KMS-11 (cell line): ENCODE measurements at regions not wholly inside any gene's neighbourhood (a gene's known extent, or its start where the extent isn't known, plus 50 kb on each side); places are given as distances from the start of the nearest gene placed in this dataset.

Experiments used
- H2AFZ ChIP-seq: fragments of 200-600 bp; sonication (generic); 2 replicates; pipeline ENCODE4 v1.6.1; 2016; ENCODE audit warnings: antibody characterized with exemption, mixed run types, low read depth
- H3K27ac ChIP-seq: fragments of 200-600 bp; sonication (generic); 2 replicates; pipeline ENCODE4 v1.6.1; 2016; ENCODE audit warnings: mild to moderate bottlenecking, mixed run types
- H3K27me3 ChIP-seq: fragments of 200-600 bp; sonication (generic); 2 replicates; pipeline ENCODE4 v1.6.1; 2017; ENCODE audit warnings: mild to moderate bottlenecking, low read depth, mixed run types, moderate library complexity; ENCODE audit not compliant: insufficient read depth
- H3K36me3 ChIP-seq: fragments of 200-600 bp; sonication (generic); 2 replicates; pipeline ENCODE4 v1.6.1; 2017; ENCODE audit warnings: mild to moderate bottlenecking, mixed run types; ENCODE audit not compliant: insufficient read depth
- H3K4me1 ChIP-seq: fragments of 200-600 bp; sonication (generic); 2 replicates; pipeline ENCODE4 v1.6.1; 2016; ENCODE audit warnings: mild to moderate bottlenecking, low read depth, mixed run types; ENCODE audit not compliant: poor library complexity, severe bottlenecking
- H3K4me2 ChIP-seq: fragments of 200-600 bp; sonication (generic); 2 replicates; pipeline ENCODE4 v1.7.0; 2016; ENCODE audit warnings: mild to moderate bottlenecking, mixed run types
- H3K4me3 ChIP-seq: fragments of 200-600 bp; sonication (generic); IDR thresholded peaks from 2 replicates; pipeline ENCODE4 v1.6.1; 2017; ENCODE audit warnings: low read depth, low read length, mixed read lengths; ENCODE audit not compliant: insufficient read depth
- H3K79me2 ChIP-seq: fragments of 200-600 bp; sonication (generic); 2 replicates; pipeline ENCODE4 v1.6.1; 2016; ENCODE audit warnings: low read depth, mixed run types; ENCODE audit not compliant: insufficient read depth
- H3K9ac ChIP-seq: fragments of 200-600 bp; sonication (generic); 2 replicates; pipeline ENCODE4 v1.6.1; 2016; ENCODE audit warnings: mild to moderate bottlenecking, mixed run types
- H4K20me1 ChIP-seq: fragments of 200-600 bp; sonication (generic); 2 replicates; pipeline ENCODE4 v1.6.1; 2016; ENCODE audit warnings: mild to moderate bottlenecking, mixed run types; ENCODE audit not compliant: insufficient read depth
- CTCF ChIP-seq: fragments of 200-600 bp; sonication (generic); conservative IDR thresholded peaks from 2 replicates; pipeline ENCODE4 v1.6.1; 2017; ENCODE audit warnings: low read depth, mild to moderate bottlenecking, antibody characterized with exemption, low read length, moderate library complexity, mixed read lengths

DNA sequence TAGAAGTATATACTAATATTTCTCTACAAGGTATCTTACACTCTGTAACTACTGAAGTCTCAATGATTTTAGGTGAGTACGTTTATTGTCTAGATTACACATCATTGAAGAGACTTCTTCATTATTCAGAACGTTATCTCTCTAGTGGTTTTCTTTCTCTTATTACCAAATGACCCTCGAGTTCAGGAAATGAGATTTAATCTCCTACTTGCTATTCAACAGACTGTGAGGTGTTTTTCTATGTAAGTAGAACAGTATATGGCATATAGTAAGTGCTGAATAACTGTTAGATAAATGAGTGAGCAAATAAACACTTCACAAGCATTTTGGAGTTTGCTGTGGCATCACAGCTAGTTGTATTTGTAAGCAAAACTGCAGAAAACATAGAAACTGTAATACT lies 947.2 kb upstream of the SLC39A10 start:
- no peaks in the 10 kb centered on the region for H4K20me1 ChIP-seq
- H3K27ac ChIP-seq, result no peak overlapping the region
- no peak overlapping the region for H3K9ac ChIP-seq
- no peaks in the 10 kb centered on the region for H3K27me3 ChIP-seq
- no peaks in the 10 kb centered on the region for H3K79me2 ChIP-seq
- H2AFZ ChIP-seq, result no peak overlapping the region
- no peak overlapping the region for H3K4me3 ChIP-seq
- H3K36me3 ChIP-seq, result no peaks in the 10 kb centered on the region
- no peak for TF ChIP-seq CTCF
- no peak overlapping the region for H3K4me2 ChIP-seq
- no peaks in the 10 kb centered on the region for H3K4me1 ChIP-seq

- Histone ChIP-seq H3K9ac (no peak overlapping the region), H3K36me3 (no peaks in the 10 kb centered on the region), H3K27me3 (no peaks in the 10 kb centered on the region), H3K4me3 (no peak overlapping the region), H4K20me1 (no peaks in the 10 kb centered on the region), H3K27ac (no peak overlapping the region), H3K4me2 (no peak overlapping the region), H2AFZ (no peak overlapping the region), H3K79me2 (no peaks in the 10 kb centered on the region), H3K4me1 (no peaks in the 10 kb centered on the region)
- TF ChIP-seq CTCF, result no peak
These were observed 950.8 kb upstream of the SLC39A10 start for GRCh38 chr2:194706179-194706578.

DNA sequence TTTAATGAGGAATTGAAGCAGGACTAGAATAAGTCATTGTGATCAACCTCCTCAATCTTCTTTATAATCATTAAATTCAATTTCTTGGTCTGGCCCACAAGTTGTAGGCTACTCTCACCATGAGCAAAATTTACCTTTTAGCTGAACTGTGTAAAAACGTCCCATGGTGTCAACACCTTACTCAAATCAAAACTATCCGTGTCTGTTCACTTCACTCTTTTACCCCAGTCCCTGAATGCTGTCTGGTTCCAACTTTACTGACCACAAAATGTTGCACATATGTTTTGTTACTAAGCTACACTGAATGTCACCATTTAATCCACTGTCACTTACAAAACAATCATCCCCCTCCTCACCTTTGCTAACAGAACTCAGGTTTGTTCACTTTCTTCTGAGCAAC lies 951.6 kb upstream of the SLC39A10 start:
- no peaks in the 10 kb centered on the region for H3K79me2 ChIP-seq
- no peak overlapping the region for H3K27ac ChIP-seq
- H3K4me1 ChIP-seq, result no peaks in the 10 kb centered on the region
- no peaks in the 10 kb centered on the region for H3K27me3 ChIP-seq
- H4K20me1 ChIP-seq, result no peaks in the 10 kb centered on the region
- no peaks in the 10 kb centered on the region for H3K36me3 ChIP-seq
- H3K9ac ChIP-seq, result no peak overlapping the region
- no peak overlapping the region for H3K4me3 ChIP-seq
- no peak for TF ChIP-seq CTCF
- H2AFZ ChIP-seq, result no peak overlapping the region
- H3K4me2 ChIP-seq, result no peak overlapping the region

DNA sequence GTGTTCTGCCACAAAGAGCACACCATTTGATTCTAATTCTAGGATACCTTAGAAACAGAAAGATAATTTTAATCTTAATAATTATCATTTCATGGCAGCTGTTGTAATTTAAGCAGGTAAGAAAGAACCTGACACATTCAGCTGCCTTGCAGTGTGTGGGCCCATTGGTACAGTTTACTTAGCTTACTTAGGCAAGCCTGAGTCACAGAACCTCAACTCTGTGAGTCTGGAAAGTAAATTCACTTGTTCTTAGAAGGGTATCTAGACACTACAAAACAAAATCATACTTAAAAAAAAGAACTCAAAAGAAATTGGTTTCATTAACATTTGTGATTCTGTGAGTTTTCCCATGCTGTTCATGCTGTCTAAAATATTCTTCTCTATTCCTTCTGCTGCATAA lies 956.3 kb upstream of the SLC39A10 start:
- Histone ChIP-seq H3K27ac (no peak overlapping the region), H3K4me3 (no peak overlapping the region), H4K20me1 (no peaks in the 10 kb centered on the region), H2AFZ (no peak overlapping the region), H3K27me3 (no peaks in the 10 kb centered on the region), H3K9ac (no peak overlapping the region), H3K4me1 (no peaks in the 10 kb centered on the region), H3K79me2 (no peaks in the 10 kb centered on the region), H3K4me2 (no peak overlapping the region), H3K36me3 (no peaks in the 10 kb centered on the region)
- TF ChIP-seq CTCF, result no peak

- Histone ChIP-seq H3K36me3 (no peaks in the 10 kb centered on the region), H3K4me2 (no peak overlapping the region), H4K20me1 (no peaks in the 10 kb centered on the region), H3K27ac (no peak overlapping the region), H3K4me3 (no peak overlapping the region), H3K27me3 (no peaks in the 10 kb centered on the region), H3K79me2 (no peaks in the 10 kb centered on the region), H3K4me1 (no peaks in the 10 kb centered on the region), H2AFZ (no peak overlapping the region), H3K9ac (no peak overlapping the region)
- TF ChIP-seq CTCF, result no peak
These were observed 956.9 kb upstream of the SLC39A10 start for GRCh38 chr2:194700116-194700515.
